ENCODE measurements at regions not wholly inside any gene's neighbourhood (a gene's known extent, or its start where the extent isn't known, plus 50 kb on each side); places are given as distances from the start of the nearest gene placed in this dataset.
"Not testable (repeated sequence)": the region's sequence is repeated elsewhere in the genome, so short reads cannot be mapped to it uniquely, and the experiment has no call there.

GRCh38 chr1:232570007-232570406, 59.9 kb downstream of the SIPA1L2 start:
- H3K27ac Mint-ChIP-seq: no peak overlapping the region
- no peak for TF ChIP-seq CTCF (IDR thresholded peaks at IDR 0.05)
- no peaks in the 10 kb centered on the region for H3K9me3 Mint-ChIP-seq
- intact Hi-C loops (cut with DNase I, micrococcal nuclease): no loop called here
- H3K4me1 Mint-ChIP-seq (ENCODE audit: low read depth): peaks cover 3% of the 10 kb centered on the region
- H3K27me3 ChIP-seq (ENCODE audit: control insufficient read depth in 1 of 2, insufficient read depth in 2 of 2, low read length in 2 of 2): no peaks in the 10 kb centered on the region
- DNase-seq (no peak), ATAC-seq (ENCODE audit: poor library complexity) (no peak)
- no peak overlapping the region for H3K27ac ChIP-seq (ENCODE audit: low read depth in 1 of 2, low read length in 2 of 2)
- peaks cover 10% of the 10 kb centered on the region for H3K4me1 ChIP-seq (ENCODE audit: insufficient read depth, low read length)
- no peak overlapping the region for H3K4me3 ChIP-seq (ENCODE audit: low read length)
- CTCF ChIA-PET: no interaction called here
- H3K36me3 Mint-ChIP-seq (ENCODE audit: low read depth): no peaks in the 10 kb centered on the region
- peaks cover 0 to 3% of the 10 kb centered on the region in 2 experiments for H3K9me3 ChIP-seq (ENCODE audit: control insufficient read depth in 1 of 2, insufficient read depth in 1 of 2, low read length in 2 of 2)
- no peaks in the 10 kb centered on the region for H3K27me3 Mint-ChIP-seq
- H3K36me3 ChIP-seq (ENCODE audit: insufficient read depth, low read length): no peaks in the 10 kb centered on the region
- no peak overlapping the region for H3K4me3 Mint-ChIP-seq
- POLR2A ChIA-PET: interaction anchor here (1.3 kb wide), 1 partner anchor 9 kb away, joined by 4 read pairs; no protein-coding TSS in a partner anchor

DNA sequence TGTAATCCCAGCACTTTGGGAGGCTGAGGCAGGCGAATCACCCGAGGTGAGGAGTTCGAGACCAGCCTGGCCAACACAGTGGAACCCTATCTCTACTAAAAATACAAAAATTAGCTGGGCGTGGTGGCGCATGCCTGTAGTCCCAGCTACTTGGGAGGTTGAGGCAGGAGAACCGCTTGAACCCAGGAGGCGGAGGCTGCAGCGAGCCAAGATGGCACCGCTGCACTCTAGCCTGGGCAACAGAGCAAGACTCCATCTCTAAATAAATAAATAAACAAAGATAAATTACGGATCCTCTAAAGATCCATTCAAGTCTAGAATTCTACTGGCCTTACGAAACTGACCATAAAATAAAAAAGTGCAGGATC, 60.4 kb downstream of the SIPA1L2 start:
- DNase-seq; H3K27me3 Mint-ChIP-seq; H3K27ac ChIP-seq (ENCODE audit: low read depth in 1 of 2, low read length in 2 of 2); H3K27me3 ChIP-seq (ENCODE audit: control insufficient read depth in 1 of 2, insufficient read depth in 2 of 2, low read length in 2 of 2); H3K27ac Mint-ChIP-seq; H3K4me3 ChIP-seq (ENCODE audit: low read length); H3K9me3 Mint-ChIP-seq; H3K4me1 ChIP-seq (ENCODE audit: insufficient read depth, low read length); H3K4me3 Mint-ChIP-seq; H3K4me1 Mint-ChIP-seq (ENCODE audit: low read depth); ATAC-seq (ENCODE audit: poor library complexity); H3K9me3 ChIP-seq (ENCODE audit: control insufficient read depth in 1 of 2, insufficient read depth in 1 of 2, low read length in 2 of 2); H3K36me3 ChIP-seq (ENCODE audit: insufficient read depth, low read length); H3K36me3 Mint-ChIP-seq (ENCODE audit: low read depth); intact Hi-C loops (cut with DNase I, micrococcal nuclease); CTCF ChIA-PET: not testable (repeated sequence)
- POLR2A ChIA-PET: interaction anchor here (1.3 kb wide), 1 partner anchor 9 kb away, joined by 4 read pairs; no protein-coding TSS in a partner anchor

DNA sequence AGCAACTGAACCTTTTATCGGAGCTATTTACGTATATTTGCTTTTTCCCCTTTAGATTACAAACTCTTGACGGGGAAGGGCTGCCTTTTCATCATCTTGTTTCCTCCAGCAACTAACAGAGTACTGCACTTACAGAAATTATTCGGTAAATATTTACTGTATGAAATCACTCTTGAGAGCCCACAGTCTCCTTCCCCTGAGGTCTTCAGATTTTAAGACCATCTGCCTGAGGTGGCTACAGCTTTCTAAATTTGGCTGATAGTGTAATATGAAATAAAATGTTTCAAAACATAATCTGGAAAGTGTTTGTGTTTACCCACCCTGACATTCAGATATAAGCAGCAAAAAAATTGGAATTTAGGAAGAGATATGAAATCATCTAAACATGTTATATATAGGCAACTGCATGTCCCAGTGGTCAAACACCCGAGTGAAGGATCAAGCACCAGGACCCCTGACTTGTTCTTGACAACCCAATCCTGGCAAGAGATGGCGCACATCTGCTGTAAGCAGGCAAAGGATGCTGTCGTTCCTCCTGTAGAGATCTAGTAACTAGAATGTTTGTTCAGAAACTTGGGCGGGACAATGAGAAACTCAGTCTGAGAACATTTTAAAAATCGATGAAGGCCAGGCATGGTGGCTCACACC, 60.9 kb downstream of the SIPA1L2 start:
- Histone ChIP-seq H3K27me3 (ENCODE audit: control insufficient read depth in 1 of 2, insufficient read depth in 2 of 2, low read length in 2 of 2) (no peaks in the 10 kb centered on the region), H3K9me3 (ENCODE audit: control insufficient read depth in 1 of 2, insufficient read depth in 1 of 2, low read length in 2 of 2) (peaks cover 0 to 3% of the 10 kb centered on the region in 2 experiments), H3K4me1 (ENCODE audit: insufficient read depth, low read length) (peaks cover 10% of the 10 kb centered on the region), H3K4me3 (ENCODE audit: low read length) (no peak overlapping the region), H3K36me3 (ENCODE audit: insufficient read depth, low read length) (no peaks in the 10 kb centered on the region), H3K27ac (ENCODE audit: low read depth in 1 of 2, low read length in 2 of 2) (no peak overlapping the region)
- TF ChIP-seq CTCF (IDR thresholded peaks at IDR 0.05): no peak
- no peak for ATAC-seq (ENCODE audit: poor library complexity)
- CTCF ChIA-PET: no interaction called here
- H3K27me3 Mint-ChIP-seq: no peaks in the 10 kb centered on the region
- no peak overlapping the region for H3K4me3 Mint-ChIP-seq
- H3K36me3 Mint-ChIP-seq (ENCODE audit: low read depth): no peaks in the 10 kb centered on the region
- H3K27ac Mint-ChIP-seq: no peak overlapping the region
- H3K9me3 Mint-ChIP-seq: no peaks in the 10 kb centered on the region
- no peaks in the 10 kb centered on the region for H3K4me1 Mint-ChIP-seq (ENCODE audit: low read depth)
- POLR2A ChIA-PET: interaction anchor here (1.3 kb wide), 1 partner anchor 10 kb away, joined by 4 read pairs; no protein-coding TSS in a partner anchor
- intact Hi-C loops (cut with DNase I, micrococcal nuclease): no loop called here
- no peak for DNase-seq
